ENCODE measurements at regions not wholly inside any gene's neighbourhood (a gene's known extent, or its start where the extent isn't known, plus 50 kb on each side); places are given as distances from the start of the nearest gene placed in this dataset.

DNA sequence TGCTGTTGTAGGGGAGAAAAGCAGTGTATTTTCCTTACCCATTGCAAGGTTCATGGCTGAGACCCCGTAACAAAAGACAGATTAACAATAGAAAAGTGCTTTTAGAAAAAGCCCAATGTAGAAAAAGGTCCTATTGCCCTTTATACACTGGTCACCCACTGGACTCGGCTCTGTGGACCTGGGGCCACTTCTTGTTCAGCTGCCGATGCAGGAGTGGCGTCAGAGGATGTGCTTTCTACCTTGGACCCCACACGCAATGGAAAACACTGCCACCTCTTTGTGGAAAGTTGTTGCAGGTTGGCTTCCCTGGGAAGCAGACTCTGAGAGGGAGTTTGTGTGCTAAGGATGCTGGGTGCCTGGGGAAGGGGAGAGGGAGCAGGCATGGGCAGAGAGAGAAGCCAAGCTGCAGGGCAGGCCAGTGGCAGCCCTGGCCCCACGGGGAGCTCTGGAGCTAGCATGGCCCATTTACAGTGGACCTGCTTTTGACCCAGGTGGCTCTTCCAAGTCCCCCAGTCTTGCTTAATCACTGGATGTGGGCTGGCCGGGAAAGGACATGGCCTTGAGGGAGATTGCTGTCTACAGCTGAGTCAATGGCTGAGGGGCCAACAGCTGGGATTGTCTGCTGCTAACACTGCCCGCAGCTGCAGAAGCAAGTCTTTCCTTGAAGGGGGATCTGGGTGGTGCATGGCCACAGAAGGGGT is 142.9 kb downstream of the CDC5L start:
- intact Hi-C loops (cut with DNase I), result no loop called here
- DNase-seq (ENCODE audit: low spot score), result no peak

DNA sequence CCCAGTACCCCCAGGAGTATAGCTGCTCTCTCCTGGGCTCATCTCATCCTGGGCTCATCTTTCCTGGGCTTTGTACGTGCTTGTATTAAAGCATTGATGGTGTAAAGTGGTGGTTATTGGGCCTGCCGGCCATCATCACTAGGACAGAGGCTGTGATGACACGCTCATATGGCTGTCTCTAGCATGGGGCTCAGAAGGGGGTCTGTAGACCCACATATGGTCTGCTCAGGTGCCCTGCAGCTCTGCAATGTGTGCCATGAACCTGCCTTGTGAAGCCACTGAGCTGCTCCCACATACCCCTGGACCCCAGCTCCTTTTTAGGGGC is 143.4 kb downstream of the CDC5L start:
- intact Hi-C loops (cut with DNase I), result no loop called here
- no peak for DNase-seq (ENCODE audit: low spot score)

DNA sequence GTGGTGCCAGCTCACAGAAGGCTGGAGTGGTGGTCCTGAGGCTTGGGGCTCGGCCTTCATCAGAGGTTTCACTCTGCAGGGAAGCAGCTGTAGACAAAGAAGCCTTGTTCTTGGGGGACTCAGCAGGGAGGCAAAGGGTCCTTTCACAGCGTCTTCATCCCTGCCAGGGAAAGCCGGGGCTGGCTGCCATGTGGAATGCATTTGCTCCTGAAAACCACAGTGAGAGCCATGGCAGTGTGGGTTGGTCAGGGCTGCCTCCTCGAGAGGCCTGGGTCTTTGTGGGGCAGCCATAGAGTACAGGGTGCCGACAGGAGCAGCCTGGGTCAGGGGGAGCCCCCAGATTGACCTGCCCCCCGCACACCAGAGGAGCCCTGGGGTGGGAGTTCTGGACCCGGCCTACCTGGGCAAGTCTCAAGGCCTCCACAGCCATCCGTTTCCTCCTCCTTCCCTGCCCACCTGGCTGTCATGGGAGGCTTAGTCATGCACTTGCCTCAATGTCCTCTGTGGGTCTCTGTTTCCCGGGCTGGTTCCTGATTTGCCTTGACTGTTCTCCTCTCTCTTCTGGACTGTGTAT is 144.0 kb downstream of the CDC5L start:
- intact Hi-C loops (cut with DNase I), result no loop called here
- no peak for DNase-seq (ENCODE audit: low spot score)

DNA sequence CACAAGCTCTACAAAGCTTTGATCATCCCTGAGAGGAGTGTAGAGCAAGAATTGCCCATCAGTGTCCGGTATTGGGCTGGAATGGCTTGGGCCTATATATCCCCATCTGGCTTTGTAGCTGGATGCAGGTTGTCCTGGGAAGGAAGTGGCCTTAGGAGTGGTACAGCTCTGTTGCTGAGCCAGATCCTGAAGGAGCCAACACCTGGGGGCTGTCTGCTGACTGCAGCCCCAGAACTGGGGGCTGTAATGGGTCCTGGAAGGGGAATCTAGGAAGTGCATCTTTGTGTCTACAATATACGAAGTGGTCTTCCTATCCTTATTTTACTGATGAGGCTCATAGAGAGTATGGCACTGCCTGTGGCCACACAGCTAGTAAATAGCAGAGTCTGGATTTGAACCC is 145.9 kb downstream of the CDC5L start:
- intact Hi-C loops (cut with DNase I), result no loop called here
- no peak for DNase-seq (ENCODE audit: low spot score)

DNA sequence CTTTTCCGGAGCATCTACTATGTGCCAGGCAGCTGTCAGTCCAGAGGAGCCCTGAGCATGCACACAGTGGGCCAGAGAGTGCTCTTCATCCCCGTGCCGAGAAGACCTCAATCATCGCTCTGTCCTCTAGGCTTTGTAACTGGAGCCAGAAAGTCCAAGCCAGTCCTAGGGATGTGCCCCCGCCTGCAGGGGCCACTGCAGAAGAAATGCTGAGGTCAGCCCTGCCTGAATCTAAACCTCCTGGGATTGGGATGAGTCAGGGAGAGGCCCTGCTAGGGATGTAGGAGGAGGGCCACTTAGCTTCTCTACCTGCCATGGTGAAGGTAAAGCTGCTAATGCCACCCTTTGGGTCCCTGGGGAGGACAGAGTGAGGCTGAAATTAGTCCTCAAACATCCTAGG is 146.8 kb downstream of the CDC5L start:
- intact Hi-C loops (cut with DNase I), result no loop called here
- DNase-seq (ENCODE audit: low spot score), result peak; percentile 30

DNA sequence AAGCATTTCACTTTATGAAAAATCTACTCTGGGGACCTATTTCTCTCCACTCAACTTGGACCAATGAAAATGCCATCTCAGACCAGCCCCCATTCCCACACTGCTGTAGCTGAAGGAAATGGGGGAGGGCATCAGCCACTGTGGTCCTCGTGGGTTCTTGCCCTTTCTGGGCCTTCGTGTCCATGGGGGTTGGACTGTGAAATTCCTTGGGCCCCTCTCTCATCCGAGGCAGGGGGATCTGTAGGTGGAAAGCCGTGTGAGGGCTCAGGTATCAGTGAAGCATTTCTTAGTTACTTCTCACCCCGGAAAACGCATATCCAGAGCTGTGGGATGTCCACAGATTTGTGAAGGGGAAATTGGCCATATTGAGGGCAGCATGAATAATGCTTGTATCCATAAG is 147.9 kb downstream of the CDC5L start:
- intact Hi-C loops (cut with DNase I), result no loop called here
- no peak for DNase-seq (ENCODE audit: low spot score)

DNA sequence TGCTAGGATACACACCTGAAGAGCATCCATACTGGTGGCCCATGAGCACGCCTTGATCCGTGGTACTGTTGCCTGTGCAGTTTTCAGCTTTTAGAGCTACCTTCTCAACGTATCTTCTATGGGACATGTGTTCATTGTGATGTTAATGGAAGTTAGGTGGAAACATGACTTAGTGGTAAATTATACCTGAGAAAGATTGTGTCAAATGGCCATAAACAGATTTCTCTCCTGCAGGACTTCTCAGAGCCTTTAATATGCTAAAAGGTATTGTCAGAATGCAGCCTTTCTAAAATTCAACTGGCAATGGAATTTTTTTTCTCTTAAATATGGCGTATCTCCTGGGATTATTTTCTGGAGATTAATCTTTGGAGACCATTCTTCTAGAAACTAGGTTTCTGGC is 148.5 kb downstream of the CDC5L start:
- intact Hi-C loops (cut with DNase I), result no loop called here

DNA sequence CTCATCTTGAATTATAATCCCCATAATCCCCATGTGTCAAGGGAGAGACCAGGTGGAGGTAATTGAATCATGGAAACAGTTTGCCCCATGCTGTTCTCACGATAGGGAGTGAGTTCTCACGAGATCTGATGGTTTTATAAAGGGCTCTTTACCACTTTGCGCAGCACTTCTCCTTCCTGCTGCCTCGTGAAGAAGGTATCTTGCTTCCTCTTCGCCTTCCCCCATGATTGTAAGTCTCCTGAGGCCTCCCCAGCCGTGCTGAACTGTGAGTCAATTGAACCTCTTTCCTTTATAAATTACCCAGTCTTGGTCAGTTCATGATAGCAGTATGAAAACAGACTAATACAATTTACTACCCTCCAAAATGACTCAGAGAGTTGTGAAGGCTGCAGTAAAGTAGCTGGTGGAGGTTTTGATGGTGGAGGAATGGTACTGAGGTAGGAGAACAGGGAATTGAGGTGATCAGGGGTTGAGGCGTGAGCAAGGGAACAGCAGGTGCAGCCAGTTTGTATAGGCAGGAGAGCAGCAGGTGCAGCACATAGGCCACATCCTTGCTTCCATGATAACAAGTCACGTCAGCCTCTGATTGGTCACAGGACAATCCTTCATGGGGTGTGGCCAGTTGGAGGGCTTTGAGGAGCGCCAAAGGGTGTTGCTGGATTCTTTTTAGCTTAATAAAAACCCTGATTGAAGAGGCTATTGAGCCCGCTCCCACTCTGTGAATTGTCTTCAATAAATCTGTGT is 150.0 kb downstream of the CDC5L start:
- no peak for DNase-seq (ENCODE audit: low spot score)
- intact Hi-C loops (cut with DNase I), result no loop called here

More for the DNA sequence above, 148.5 kb downstream of the CDC5L start:
- no peak for DNase-seq (ENCODE audit: low spot score)

DNA sequence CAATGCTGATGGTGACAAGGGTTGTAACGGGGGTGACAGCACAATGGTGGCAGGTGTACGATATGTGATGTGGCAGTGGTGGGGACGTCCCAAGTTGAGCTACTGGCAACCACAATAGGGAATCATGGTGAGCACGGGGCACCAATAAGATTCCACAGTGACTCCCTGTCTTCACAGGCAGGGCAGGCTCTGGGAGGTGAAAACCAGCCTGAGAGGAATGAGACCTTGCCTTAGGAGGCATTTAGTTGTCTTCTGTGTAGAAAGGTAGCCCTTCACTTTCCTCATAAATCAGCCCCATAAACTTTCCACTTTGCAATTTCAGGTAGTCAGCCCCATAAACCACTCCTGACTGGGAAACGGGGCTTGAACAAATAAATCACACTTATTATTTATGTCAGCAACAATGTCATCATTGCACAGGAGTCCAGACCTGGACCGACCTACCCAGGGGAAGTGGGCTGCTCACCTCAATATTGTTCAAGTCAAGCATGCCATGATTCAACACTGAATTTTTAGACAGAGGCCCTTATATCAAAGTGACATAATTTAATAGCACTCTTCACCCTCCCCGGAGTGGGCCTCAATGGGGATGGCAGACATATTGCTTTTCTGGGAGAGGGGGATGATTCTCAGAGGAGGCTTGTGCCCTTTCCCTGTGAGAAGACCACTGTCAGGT is 150.8 kb downstream of the CDC5L start:
- DNase-seq (ENCODE audit: low spot score), result no peak
- intact Hi-C loops (cut with DNase I), result no loop called here

DNA sequence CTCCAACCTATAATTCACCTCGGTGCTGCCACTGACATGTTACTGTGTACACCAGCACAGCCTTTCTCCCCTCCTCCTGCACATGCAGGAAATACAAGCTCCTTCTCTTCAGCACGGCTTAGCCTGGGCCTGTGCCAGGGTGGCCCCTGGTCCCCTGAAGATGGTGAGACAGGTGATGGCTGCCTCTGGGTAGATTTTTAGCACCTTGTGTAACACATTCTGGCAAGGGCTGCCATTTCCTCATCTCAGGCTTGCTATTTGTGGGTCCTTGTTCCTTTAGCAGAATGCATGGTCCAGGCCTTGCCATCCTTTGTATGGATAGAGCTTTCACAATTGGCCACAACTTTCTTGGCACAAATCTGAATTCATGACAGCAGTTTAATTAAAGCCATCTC is 151.3 kb downstream of the CDC5L start:
- intact Hi-C loops (cut with DNase I), result no loop called here
- no peak for DNase-seq (ENCODE audit: low spot score)

DNA sequence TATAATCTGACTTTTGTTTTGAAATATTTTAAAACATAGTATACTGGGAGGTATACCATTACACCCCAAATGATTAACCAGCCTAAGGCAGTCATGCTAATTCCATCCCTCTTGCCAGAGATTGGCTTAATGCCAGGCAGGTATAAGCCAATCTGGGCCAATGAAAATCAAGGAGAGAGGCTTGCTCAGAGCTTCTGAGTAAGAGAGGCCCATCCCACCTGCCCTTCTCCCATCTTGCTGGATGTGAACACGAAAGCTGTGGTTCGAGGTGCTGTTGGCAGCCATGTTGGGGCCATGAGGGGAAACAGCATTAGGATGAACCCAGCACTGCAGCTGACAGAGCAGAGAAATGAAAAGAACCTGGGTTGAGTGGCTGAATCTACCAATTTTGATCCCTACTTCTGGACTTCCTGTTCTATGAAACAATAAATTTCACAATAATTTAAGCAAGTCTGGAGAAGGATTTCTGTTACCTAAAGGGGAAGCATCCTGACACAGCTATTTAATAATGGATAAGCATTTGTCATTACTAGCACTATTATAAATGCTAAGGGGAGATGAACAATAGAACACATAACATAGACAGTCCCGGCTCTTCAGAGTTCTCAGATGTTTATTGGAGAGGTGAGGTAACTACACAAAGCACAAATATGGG is 152.3 kb downstream of the CDC5L start:
- DNase-seq (ENCODE audit: low spot score), result no peak
- intact Hi-C loops (cut with DNase I), result no loop called here

DNA sequence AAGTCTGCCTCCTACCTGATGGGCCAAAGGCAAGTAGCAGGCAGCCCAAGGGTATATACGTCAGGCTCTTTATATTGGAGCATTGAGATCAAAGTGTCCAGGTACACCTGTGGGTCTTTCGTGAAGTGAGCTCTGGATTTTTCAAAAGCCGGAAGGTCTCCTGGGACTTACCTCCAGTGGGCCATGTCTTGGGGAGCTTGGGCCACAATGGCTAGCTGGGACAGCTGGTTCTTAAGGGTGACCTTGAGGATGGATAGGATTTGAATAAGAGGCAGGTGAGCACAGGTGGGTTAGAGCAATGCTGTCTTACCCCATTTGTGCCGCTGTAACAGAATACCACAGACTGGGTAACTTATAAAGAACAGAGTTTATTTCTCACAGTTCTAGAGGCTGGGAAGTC is 153.4 kb downstream of the CDC5L start:
- DNase-seq (ENCODE audit: low spot score), result no peak
- intact Hi-C loops (cut with DNase I), result no loop called here

DNA sequence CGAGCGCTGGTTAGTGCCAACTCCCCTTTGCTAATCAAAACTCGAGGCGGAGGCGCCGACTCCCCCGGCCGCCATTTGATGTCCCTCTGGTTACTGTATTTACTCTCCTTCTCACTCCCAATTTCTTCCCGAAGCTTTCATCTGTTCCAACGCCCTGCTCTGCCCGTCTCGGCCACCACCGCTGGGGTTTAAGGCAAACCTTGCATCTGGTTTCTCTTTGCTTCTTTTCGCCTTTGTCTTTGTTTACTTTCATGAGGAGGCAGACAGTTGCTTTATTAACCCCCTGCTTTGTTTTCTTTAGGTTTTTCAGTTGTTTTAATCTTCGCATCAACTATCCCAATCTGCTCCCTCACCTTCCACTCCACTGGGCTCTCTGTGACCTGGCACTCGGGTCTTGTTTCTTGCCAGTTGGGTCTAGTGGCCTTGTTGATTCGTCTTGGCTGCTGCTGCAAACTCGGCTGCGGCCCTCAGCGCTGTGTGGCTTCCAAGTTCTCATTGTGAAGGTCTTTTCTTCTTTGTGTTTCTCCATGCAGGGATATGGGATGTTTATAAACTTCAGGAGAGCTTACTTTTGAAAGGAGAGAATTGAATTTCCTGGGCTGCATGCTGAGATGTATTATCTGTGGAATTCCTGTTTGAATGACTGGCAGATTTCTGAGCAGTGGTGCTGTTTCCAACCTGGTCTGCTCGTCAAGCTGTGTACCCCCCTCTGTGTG is 155.1 kb downstream of the CDC5L start:
- intact Hi-C loops (cut with DNase I), result no loop called here
- no peak for DNase-seq (ENCODE audit: low spot score)

DNA sequence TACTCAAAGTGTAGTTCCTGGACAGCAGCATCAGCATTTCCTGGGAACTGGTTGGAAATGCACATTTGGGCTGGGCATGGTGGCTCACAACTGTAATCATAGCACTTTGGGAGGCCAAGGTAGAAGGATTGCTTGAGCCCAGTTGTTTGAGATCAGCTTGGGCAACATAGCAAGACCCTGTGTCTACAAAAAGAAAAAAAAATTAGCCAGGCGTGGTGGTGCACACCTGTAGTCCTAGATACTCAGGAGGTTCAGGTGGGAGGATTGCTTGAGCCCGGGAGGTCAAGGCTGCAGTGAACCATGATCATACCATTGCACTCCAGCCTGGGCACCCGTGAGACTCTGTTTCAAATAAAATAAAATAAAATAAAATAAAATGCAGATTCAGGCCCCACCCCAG is 156.2 kb downstream of the CDC5L start:
- intact Hi-C loops (cut with DNase I), result no loop called here
- no peak for DNase-seq (ENCODE audit: low spot score)

DNA sequence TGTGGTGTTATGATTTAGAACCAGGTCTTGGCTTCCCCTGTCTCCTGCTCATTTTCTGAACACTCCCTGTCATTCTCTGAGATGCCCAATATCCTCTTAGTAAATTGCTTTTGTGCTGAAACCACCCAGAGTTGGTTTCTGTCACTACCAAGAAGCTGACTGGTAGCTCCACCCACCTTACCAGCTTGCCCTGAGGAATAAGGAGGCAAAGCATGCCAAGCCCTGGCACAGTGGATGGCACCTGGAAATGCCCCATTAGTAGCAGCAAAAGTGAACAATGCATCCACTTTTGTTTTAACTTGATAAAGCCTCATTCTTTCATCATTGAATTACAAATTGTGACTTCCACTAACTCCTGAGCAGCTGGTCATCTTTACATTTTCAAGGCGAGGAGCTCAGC is 157.7 kb downstream of the CDC5L start:
- DNase-seq (ENCODE audit: low spot score), result no peak

DNA sequence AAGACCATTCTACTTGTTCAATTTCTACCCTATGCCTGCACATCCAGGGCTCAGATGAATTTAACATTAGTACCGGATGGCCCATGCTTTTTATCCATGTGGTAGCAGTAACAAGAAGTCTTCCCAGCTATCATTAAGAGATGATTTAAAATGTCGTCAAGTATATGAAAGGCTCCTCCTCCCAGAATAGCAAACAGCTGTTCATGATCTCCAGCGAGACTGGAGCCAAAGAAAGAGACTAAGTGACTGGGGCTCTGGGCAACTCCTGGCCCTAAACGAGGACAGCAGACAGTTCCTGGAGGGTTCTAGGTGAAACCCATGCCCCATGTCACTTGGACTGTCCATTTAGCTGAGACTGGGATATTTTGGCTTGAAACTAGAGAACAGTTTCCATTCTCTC is 160.8 kb downstream of the CDC5L start:
- DNase-seq (ENCODE audit: low spot score), result no peak

More for the DNA sequence above, 157.7 kb downstream of the CDC5L start:
- intact Hi-C loops (cut with DNase I), result no loop called here

DNA sequence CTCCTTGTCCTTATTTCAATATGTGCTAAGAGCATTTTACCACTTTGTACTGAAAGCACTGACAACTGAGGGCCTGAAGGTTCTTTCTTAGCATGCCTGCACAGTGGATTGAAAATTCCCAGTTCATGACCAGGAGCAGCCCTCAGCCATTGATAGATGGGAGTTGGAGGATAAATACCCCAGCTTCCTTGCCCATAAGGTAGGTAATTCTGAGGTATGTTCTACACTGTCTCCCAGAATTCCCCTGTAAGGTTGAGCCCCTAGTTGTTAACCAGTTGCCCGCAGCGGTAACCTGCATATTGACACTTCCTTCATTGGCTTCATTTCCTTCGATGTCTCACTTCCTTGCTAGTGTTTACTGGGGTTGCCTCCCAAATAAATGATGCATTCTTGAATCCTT is 162.0 kb downstream of the CDC5L start:
- DNase-seq (ENCODE audit: low spot score), result no peak
- intact Hi-C loops (cut with DNase I), result no loop called here

More for the DNA sequence above, 160.8 kb downstream of the CDC5L start:
- intact Hi-C loops (cut with DNase I), result no loop called here

DNA sequence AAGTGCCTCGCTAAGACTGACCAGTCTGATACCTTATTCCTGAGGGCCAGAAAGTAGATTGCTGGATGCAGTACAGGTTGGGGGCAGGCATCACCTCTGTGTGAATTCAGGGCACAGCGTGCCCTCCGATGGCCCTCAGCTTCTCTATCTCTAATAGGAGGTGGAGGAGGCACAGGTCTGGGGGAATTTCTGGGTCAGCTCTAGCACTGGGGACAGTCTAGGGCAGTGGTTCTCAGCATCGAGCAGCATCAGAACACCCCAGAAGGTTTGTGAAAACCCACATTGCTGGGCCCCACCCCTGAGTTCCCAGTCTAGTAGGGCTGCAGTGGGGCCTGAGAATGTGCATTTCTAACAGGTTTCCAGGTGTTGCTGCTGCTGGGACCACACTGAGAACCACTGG is 166.7 kb downstream of the CDC5L start:
- DNase-seq (ENCODE audit: low spot score), result no peak
- intact Hi-C loops (cut with DNase I), result loop anchor here in 1 of 2 donors (10.0 kb wide), 1 partner anchor 59 kb away; no protein-coding TSS in a partner anchor

DNA sequence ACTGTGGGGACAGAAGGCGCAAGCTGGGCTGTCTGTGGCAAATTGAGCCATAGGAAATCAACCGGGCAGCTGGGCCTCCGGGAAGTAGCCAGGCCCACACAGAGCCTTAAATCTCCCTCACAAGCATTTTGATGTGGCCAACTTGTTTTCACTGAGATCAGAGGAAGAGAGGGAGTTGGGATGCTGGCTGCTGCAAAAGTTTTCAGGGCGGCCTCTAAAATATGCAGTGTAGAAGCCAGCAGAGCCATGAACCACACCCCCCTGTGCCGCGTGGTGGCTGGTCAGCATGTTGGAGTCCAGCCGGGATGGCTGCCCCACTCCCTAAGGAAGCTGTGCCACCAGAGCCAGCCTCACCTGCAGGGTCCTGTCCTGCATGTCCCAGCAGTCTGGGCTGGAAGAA is 167.4 kb downstream of the CDC5L start:
- DNase-seq (ENCODE audit: low spot score), result no peak
- intact Hi-C loops (cut with DNase I), result loop anchor here in 1 of 2 donors (10.0 kb wide), 1 partner anchor 60 kb away; no protein-coding TSS in a partner anchor

Measured in posterior vena cava (tissue), 2 donors.